NCI-H82 treated with DMSO at 0.1 percent for 48 hours (cell line): ENCODE measurements at regions not wholly inside any gene's neighbourhood (a gene's known extent, or its start where the extent isn't known, plus 50 kb on each side); places are given as distances from the start of the nearest gene placed in this dataset.
A peak's percentile ranks its signal among the peaks of the same experiment; 100 is the strongest.
"Not testable (repeated sequence)": the region's sequence is repeated elsewhere in the genome, so short reads cannot be mapped to it uniquely, and the experiment has no call there.

Experiments
- DNase-seq: peaks from one replicate; lab custom pipeline; 2025; ENCODE audit not compliant: unreplicated experiment; lab: John Stamatoyannopoulos, UW

DNA sequence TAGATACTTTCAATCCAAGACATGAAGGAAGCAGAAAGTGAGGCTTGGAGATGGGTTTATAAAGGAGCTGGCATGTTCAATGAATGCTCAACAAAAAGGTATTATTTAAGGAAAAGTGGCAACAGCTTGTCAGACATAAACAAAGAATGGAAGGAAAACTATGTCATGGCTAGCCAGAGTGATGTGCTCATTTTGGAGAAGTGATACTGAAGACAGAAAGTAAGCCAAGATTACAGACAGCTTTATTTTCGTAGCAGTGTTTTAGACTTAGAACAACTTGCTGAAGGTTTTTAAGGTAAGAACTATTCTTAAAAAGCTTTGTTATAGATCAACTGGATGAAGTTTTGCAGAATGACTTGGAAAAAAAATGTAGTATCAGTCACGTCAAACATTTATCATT is 160.5 kb upstream of the FERD3L start:
- no peak for DNase-seq

DNA sequence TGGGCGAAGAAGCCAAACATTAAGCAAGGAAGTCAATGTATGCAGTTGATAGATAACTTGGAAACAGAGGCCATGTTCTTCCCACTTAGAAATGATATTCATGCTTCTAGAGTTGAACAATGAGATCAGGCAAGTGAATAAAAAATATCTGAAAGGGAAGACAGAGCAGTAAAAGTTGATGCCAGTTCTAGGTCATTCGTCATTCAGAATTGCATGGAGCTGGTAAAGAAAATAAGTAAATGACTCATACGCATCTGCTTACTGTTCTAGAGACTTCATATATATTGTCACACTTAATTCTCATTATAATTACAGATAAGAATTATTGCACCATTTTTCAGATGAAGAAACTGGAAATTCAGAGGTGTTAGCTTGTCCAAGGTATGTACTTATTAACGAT is 158.9 kb upstream of the FERD3L start:
- DNase-seq: no peak

DNA sequence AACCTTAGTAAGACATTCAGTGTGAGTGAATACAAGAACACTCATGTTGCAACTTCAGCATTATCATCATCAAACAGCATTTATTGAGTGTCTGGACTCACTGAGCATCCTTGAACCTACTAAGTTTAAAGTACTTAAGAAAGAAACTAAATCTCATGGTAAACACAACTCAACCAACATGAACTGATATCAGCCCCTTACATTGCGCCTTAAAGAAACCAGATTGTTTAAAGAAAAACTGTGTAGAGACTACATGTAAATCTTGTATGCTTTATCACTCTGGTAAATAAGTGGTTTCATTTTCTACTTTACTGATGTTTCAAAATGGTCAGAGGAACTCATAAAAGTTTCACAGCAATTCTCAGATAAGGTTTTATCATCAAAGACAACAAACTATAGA is 157.5 kb upstream of the FERD3L start:
- DNase-seq: no peak

- DNase-seq: no peak
Measured at GRCh38 chr7:19296617-19297016, 151.4 kb upstream of the FERD3L start.

- no peak for DNase-seq
Measured at GRCh38 chr7:19295376-19295775, 150.2 kb upstream of the FERD3L start.

DNA sequence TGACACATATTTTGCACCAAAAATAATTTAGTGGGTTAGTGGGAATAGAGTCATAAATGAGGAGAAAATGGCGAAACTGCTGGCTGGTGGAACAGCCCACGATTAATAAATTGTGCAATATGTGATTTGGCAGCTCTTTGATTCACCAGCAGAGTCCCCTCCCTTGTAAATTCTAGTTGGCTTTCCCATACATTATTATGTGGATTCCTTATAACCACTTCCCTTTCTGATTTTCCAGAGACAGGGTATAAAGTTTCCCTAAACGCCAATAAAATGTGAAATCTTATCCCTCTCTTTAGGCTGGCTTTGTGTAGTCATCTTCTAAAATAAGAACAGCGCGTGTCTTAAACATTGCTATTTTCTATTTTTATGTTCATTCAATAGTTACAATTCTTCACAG is 149.4 kb upstream of the FERD3L start:
- no peak for DNase-seq

DNA sequence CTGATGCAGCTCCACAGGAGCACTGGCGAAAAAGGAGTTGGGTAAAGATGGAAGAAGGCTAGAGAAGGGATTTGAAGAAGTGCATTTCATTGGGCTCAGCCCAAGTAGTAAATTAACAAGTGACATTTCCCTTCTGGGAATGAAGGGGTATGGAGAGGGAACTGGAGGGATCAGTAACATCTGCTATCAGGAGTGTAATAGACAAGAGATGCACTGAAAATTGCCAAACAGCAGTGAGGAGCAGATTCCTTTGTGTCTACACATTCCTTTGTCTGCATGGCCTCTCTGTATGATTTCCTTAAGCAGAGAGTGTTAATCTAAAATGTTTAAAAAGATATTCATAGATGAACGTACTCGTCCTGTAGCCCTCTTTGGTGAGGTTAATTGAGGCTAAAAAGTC is 148.2 kb upstream of the FERD3L start:
- DNase-seq: no peak

DNA sequence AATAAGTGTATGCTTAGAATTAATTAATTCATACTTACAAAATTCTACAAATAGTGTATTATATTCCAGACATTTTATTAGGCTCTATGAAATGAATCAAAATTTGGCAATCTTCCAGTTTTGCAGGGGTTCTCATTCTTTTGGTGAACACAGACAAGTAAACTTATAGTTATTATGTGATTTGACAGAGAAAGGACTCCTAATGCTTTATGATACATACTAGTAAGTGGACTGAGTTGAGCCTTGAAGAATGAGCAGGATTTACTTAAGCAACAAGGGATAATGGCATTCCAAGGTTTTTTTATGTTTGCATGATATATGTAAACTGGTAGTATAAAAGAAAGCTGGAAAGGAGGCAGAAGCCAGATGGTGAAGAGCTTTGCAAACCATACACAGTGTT is 145.7 kb upstream of the FERD3L start:
- DNase-seq: no peak

DNA sequence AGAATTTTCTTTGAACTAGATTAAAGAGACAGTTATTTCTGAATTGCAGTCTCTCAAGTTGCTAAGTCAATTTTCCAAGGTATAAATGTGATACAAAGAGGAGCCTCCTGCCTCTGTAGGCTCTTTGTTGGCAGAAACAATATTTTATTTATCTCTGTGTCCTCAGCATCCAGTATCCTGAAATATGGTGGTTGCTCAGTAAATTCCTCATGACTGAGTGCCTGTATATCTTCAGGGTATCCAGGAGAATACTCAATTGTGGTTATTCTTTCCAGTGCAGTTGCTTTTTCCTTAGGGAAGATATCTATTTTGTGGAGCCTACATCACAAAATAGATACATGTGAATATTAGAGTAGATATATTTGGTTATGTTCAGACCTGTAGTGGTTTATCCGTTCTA is 144.8 kb upstream of the FERD3L start:
- DNase-seq: no peak

- DNase-seq: no peak
Measured at GRCh38 chr7:19284596-19285300, 139.5 kb upstream of the FERD3L start.

DNA sequence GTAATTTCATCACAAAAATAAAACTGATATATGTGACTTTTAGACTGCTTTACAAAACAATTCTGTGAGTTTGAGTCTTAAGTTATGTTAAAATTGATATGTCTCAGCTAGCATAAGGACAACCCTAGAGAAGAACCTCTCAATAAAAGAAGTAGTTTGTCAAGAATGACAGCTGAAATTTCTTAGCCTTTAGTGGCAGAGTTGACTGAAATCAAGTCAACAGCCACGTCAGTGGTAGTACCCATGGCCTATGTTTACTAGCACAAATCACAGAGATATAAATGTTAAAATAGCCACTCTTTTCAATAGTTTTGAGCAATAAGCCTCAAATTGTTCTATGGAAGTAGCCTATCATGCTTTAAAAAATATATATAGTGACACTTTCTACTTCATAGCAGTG is 138.9 kb upstream of the FERD3L start:
- DNase-seq: no peak

GRCh38 chr7:19275000-19275399 is 129.8 kb upstream of the FERD3L start:
- no peak for DNase-seq

- DNase-seq: not testable (repeated sequence)
Measured at GRCh38 chr7:19272329-19272728, 127.1 kb upstream of the FERD3L start.

GRCh38 chr7:19269301-19269700 is 124.1 kb upstream of the FERD3L start:
- no peak for DNase-seq

- no peak for DNase-seq
Measured at GRCh38 chr7:19268737-19269136, 123.5 kb upstream of the FERD3L start.

DNA sequence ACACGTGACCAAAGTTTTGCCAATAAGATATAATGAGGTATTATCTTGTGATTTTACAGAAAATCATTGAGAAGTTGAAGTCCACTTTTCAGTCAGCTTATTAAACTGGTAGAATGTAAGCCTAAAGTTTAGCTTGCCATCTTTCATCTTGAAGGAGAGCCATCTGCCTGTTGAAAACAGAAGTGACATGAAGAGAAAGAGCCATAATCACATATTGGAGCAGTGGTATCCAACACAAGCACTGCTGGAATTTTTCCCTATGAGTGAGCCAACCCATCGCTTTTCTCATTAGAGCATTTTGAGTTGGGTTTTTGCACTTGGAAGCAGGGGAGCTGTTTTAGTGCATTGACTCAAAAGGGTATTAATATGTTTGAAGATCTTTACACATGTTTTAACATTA is 117.6 kb upstream of the FERD3L start:
- no peak for DNase-seq

DNA sequence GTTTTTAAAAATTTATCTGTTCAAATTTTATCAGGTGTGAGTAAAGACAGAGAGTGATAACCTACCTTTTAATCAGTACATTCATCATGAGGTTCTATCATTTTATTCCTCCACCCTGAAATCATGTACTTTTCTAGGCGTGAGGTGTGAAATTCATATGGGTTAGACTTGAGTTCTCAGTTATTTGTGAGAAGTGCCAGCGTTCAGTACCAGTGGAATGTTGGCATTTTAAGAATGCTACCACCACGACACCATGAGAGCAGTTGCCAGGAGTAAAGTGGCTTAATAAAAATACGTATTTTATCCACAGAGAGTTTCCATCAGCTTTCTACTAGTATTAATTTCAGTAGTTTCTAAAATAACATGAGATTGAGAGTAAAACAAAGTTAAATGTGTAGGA is 104.1 kb upstream of the FERD3L start:
- no peak for DNase-seq

DNA sequence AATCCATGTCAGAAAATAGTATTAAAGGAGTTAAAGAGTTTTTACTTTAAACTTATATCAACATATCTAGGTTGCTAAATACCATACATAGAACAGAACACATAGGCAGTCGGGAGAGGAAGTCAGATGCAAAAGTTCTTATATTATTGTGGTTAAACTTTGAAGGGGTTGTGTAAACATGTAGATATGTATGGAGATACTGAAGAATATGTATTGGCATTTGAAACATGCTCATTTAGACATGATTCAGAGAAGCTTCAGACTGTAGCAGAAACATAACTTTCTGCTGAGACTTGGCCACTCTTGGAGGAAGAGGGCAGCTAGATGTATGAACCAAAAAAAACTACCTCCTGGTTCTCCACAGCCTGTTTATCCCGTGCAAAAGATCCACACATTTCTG is 103.5 kb upstream of the FERD3L start:
- no peak for DNase-seq

- DNase-seq: no peak
Measured at GRCh38 chr7:19248115-19248514, 102.9 kb upstream of the FERD3L start.

GRCh38 chr7:19247017-19247416 is 101.8 kb upstream of the FERD3L start:
- no peak for DNase-seq

GRCh38 chr7:19242246-19242645 is 97.0 kb upstream of the FERD3L start:
- DNase-seq: no peak

GRCh38 chr7:19239951-19240350 is 94.7 kb upstream of the FERD3L start:
- no peak for DNase-seq

- DNase-seq: no peak
Measured at GRCh38 chr7:19235680-19236079, 90.5 kb upstream of the FERD3L start.

GRCh38 chr7:19224951-19225350 is 79.7 kb upstream of the FERD3L start:
- peak; percentile 43 for DNase-seq
